ENCODE measurements at regions not wholly inside any gene's neighbourhood (a gene's known extent, or its start where the extent isn't known, plus 50 kb on each side); places are given as distances from the start of the nearest gene placed in this dataset.
"Not testable (repeated sequence)": the region's sequence is repeated elsewhere in the genome, so short reads cannot be mapped to it uniquely, and the experiment has no call there.

DNA sequence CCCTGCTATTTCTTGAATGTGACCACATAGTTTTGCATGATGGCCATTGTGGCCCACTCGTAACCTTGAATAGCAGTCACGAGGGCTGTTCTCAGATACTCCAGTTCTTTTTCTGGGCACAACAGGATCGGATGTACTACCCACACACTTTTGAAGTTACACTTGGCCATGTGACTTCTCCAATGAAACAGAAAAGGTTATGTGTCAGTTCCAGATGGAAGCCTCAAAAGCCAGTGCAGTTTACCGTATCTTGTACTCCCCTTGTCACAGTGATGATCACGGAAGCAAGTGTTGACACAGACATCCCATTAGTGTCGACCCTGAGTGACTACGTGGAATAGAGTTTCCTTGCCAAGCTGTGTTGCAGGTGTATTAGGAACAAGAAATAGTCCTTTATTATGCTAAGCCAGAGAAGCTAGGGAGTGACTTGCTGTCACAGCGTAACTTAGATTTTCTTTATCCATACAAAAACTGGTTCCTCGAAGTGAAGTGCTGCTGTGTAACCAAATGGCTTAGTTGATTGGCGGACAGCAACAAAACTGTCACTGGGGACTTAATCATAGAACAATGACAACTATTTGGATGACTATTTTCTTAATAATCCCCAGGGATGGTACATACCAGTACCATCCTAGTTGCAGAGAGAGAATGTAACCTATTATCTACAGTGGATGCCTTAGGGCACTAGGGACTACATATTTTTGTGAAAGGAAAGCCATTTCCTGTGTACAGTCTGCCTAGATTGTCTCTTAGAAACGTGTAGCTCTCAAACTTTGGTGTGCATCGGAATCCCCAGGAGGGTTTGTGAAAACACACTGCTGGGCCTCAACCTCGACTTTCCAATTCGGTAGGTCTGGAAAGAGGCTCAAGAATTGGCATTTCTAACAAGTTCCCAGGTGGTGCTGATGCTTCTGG lies 90.1 kb upstream of the DMRT1 start:
- POLR2A ChIA-PET = no interaction called here

DNA sequence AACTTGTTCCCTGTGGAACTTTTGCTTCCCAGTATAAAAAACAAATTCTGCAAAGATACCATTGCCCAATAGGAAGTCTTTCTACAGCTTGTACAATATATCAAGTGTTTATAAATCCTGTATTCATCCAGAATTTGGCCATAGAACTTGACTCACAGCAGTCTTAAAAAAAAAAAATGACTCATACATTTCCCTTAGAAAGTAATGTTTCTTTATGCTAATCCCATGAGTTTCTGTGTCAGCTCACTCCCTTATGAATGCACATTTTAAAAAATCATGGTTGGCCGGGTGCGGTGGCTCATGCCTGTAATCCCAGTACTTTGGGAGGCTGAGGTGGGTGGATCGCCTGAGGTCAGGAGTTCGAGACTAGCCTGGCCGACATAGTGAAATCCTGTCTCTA lies 89.3 kb upstream of the DMRT1 start:
- no peak for ATAC-seq
- H3K36me3 Mint-ChIP-seq (ENCODE audit: low read depth) = no peaks in the 10 kb centered on the region
- intact Hi-C loops (cut with micrococcal nuclease) = no loop called here
- no peak overlapping the region for H3K4me3 Mint-ChIP-seq
- H3K27ac Mint-ChIP-seq = no peak overlapping the region
- peaks cover 49% of the 10 kb centered on the region for H3K4me1 Mint-ChIP-seq (ENCODE audit: low read depth)
- H3K27me3 Mint-ChIP-seq = no peaks in the 10 kb centered on the region
- POLR2A ChIA-PET = interaction anchor here (0.6 kb wide), 1 partner anchor 1493 kb away, joined by 3 read pairs; no protein-coding TSS in a partner anchor
- no peak for DNase-seq
- TF ChIP-seq, protein P1, sequence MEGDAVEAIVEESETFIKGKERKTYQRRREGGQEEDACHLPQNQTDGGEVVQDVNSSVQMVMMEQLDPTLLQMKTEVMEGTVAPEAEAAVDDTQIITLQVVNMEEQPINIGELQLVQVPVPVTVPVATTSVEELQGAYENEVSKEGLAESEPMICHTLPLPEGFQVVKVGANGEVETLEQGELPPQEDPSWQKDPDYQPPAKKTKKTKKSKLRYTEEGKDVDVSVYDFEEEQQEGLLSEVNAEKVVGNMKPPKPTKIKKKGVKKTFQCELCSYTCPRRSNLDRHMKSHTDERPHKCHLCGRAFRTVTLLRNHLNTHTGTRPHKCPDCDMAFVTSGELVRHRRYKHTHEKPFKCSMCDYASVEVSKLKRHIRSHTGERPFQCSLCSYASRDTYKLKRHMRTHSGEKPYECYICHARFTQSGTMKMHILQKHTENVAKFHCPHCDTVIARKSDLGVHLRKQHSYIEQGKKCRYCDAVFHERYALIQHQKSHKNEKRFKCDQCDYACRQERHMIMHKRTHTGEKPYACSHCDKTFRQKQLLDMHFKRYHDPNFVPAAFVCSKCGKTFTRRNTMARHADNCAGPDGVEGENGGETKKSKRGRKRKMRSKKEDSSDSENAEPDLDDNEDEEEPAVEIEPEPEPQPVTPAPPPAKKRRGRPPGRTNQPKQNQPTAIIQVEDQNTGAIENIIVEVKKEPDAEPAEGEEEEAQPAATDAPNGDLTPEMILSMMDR (IDR thresholded peaks at IDR 0.05) = no peak
- no peaks in the 10 kb centered on the region for H3K9me3 Mint-ChIP-seq
- CTCF ChIA-PET = interaction anchor here (1.1 kb wide), 1 partner anchor 12 kb away, joined by 3 read pairs; no protein-coding TSS in a partner anchor

More for the DNA sequence above, 90.1 kb upstream of the DMRT1 start:
- Mint-ChIP-seq H3K27me3 (no peaks in the 10 kb centered on the region), H3K4me1 (ENCODE audit: low read depth) (peaks cover 49% of the 10 kb centered on the region), H3K27ac (no peak overlapping the region), H3K36me3 (ENCODE audit: low read depth) (no peaks in the 10 kb centered on the region), H3K9me3 (no peaks in the 10 kb centered on the region), H3K4me3 (no peak overlapping the region)
- intact Hi-C loops (cut with micrococcal nuclease) = no loop called here
- TF ChIP-seq, protein P1 (IDR thresholded peaks at IDR 0.05) = no peak
- no peak for ATAC-seq
- peak; percentile 9 for DNase-seq
- CTCF ChIA-PET = interaction anchor here (1.1 to 1.2 kb wide), 2 partner anchors 13 to 138 kb away, joined by 3 to 4 read pairs; no protein-coding TSS in a partner anchor

DNA sequence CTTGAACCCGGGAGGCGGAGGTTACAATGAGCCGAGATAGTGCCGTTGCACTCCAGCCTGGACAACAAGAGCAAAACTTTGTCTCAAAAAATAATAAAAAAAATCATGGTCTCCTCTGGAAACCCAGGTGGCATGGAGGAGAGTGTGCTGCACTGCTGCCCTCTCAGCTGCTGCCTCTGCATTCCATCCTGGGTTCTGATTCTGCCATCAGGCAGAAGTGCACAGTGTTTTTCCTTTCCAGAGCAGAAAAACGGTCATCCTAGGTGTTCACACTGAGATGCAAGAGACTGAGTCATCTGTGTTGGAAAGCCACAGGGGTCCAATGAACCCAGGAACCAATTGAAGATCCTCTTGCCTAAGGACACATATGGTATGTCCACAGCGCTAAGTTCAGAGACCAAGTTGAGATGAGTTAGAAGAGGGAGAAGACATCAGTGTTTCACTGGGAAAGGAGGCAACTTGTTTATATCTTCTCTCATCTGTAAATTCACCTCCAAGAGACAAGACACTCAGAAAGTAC lies 88.8 kb upstream of the DMRT1 start:
- H3K27ac Mint-ChIP-seq = no peak overlapping the region
- TF ChIP-seq, protein P1 (IDR thresholded peaks at IDR 0.05) = no peak
- intact Hi-C loops (cut with micrococcal nuclease) = no loop called here
- POLR2A ChIA-PET = interaction anchor here (0.6 kb wide), 1 partner anchor 1492 kb away, joined by 3 read pairs; no protein-coding TSS in a partner anchor
- CTCF ChIA-PET = interaction anchor here (1.2 kb wide), 1 partner anchor 10 kb away, joined by 3 read pairs; no protein-coding TSS in a partner anchor
- H3K27me3 Mint-ChIP-seq = no peaks in the 10 kb centered on the region
- H3K4me1 Mint-ChIP-seq (ENCODE audit: low read depth) = peaks cover 45% of the 10 kb centered on the region
- no peaks in the 10 kb centered on the region for H3K36me3 Mint-ChIP-seq (ENCODE audit: low read depth)
- no peaks in the 10 kb centered on the region for H3K9me3 Mint-ChIP-seq
- ATAC-seq (no peak), DNase-seq (no peak)
- no peak overlapping the region for H3K4me3 Mint-ChIP-seq

DNA sequence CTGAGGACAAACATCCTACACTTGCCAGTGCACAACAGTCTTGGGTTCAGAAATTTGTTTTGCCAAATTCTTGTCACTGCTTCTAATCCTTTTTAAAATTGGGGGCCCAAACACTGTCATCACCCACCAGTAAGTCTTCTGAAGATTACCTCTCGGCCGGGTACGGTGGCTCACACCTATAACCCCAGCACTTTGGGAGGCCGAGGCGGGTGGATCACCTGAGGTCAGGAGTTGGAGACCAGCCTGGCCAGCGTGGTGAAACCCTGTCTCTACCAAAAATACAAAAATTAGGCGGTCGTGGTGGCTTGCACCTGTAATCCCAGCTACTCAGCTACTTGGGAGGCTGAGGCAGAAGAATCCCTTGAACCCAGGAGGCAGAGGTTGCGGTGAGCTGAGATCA lies 87.8 kb upstream of the DMRT1 start:
- DNase-seq; ATAC-seq; intact Hi-C loops (cut with micrococcal nuclease); H3K27ac Mint-ChIP-seq; H3K36me3 Mint-ChIP-seq (ENCODE audit: low read depth); H3K27me3 Mint-ChIP-seq; H3K9me3 Mint-ChIP-seq; H3K4me3 Mint-ChIP-seq; POLR2A ChIA-PET: not testable (repeated sequence)
- CTCF ChIA-PET = interaction anchor here (1.2 kb wide), 1 partner anchor 9 kb away, joined by 3 read pairs; no protein-coding TSS in a partner anchor
- H3K4me1 Mint-ChIP-seq (ENCODE audit: low read depth) = peaks cover 39% of the 10 kb centered on the region

DNA sequence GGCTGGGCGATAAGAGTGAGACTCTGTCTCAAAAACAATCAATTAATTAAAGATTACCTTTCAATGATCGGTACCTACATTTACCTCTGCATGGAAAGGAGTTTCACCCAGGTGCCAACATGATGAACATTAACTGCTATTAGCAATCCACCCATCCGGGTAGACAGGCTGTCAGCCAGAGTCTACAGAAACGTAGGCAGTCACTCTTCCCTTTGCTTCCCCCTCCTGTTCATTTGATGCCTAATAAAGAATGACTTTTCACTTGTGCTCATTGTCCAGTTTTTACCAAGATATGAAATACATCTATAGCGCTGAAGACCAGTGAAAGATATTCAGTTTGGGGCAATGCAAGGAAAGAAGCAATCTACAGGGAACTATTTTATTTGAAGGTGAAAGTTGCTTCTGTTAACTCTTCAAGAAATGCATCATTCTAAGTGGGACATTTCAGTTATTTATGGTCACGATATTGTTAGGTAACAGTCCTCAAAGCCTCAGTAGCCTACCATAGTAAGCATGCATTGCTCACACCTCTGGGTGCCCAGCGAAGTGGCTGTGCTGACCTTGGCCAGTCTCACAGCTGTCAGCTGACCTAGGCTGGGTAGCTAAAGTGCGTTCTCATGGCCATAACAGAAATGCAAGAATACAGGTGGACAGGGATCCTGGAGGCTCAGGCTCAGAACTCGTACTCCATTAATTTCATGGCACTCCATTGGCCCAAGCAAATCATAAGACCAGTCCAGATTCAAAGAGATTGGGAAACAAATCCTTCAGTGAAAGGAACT lies 87.2 kb upstream of the DMRT1 start:
- H3K9me3 Mint-ChIP-seq = no peaks in the 10 kb centered on the region
- H3K4me3 Mint-ChIP-seq = no peak overlapping the region
- peaks cover 3% of the 10 kb centered on the region for H3K27me3 Mint-ChIP-seq
- DNase-seq (no peak), ATAC-seq (no peak)
- TF ChIP-seq, protein P1 (IDR thresholded peaks at IDR 0.05) = no peak
- peaks cover 33% of the 10 kb centered on the region for H3K4me1 Mint-ChIP-seq (ENCODE audit: low read depth)
- no peaks in the 10 kb centered on the region for H3K36me3 Mint-ChIP-seq (ENCODE audit: low read depth)
- CTCF ChIA-PET = interaction anchor here (1.2 kb wide), 2 partner anchors 8 to 142 kb away, joined by 3 to 4 read pairs; no protein-coding TSS in a partner anchor
- no peak overlapping the region for H3K27ac Mint-ChIP-seq
- POLR2A ChIA-PET = no interaction called here
- intact Hi-C loops (cut with micrococcal nuclease) = no loop called here

All from activated CD8-positive, alpha-beta T cell treated with anti-CD3 and anti-CD28 coated beads for 36 hours (primary cell).